GM18867 (cell line): ENCODE measurements at regions not wholly inside any gene's neighbourhood (a gene's known extent, or its start where the extent isn't known, plus 50 kb on each side); places are given as distances from the start of the nearest gene placed in this dataset.
"Not testable (repeated sequence)": the region's sequence is repeated elsewhere in the genome, so short reads cannot be mapped to it uniquely, and the experiment has no call there.

Experiments
- ATAC-seq: cut with Tn5 transposase; IDR thresholded peaks from one replicate; pipeline ENCODE4 v1.9.1; 2021; ENCODE audit warnings: mild to moderate bottlenecking, moderate library complexity; ENCODE audit not compliant: unreplicated experiment

DNA sequence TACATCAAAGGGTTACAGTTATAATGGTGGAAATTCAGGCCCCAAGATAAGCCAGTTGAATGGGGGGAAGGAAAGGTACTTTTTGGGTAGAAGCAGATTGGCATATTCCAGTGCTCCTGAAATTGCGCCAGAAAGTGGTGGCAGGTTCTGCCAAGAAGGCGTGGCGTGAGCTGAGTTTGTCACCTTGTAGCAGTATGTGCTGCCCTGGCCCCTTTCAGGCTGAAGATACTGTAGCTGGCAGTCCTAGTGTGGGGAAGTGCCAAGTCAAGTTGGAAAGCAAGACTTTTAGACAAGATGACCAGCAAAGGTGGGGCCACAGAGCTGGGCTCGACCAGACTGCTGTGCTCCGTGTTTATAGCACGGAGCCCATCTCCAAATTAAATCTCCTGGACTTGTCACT, 133.6 kb upstream of the GLRA1 start:
- no peak for ATAC-seq

DNA sequence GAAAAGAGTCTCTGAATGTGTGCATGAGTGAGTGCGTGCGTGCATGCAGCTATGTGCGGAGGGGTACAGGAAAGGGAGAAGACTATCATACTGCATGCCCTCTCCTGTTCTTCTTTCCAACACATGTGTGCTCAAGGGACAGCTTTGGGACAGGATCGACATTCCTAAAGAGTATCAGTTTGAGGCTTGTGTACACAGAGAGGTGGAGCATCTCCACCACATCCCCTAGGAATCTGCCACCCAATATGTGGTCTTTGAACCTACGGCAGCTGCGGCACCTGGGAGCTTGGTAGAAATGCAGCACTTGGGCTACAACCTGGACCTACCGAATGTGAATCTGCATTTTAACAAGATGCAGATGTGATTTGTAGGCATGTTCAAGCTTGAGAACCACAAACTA, 132.3 kb upstream of the GLRA1 start:
- ATAC-seq = no peak

DNA sequence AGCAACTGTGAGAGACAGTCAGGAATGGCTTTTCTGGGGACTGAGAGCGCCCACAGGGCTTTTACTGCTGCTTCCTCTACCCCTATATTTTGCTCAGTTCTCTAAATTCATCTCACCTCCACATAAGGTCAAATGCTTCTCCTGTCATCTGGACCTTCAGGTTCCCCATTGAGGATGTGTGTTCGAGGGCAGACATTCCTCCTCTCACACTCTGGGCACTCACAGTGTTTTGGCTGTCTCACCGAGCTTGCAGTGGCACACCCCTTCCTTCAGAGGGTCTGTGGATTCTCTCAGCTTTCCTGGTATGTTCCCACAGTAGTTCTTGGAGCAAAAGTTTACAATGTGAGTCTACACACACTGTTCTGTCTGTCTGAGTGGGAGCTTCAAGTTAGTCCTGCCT, 127.8 kb upstream of the GLRA1 start:
- no peak for ATAC-seq

DNA sequence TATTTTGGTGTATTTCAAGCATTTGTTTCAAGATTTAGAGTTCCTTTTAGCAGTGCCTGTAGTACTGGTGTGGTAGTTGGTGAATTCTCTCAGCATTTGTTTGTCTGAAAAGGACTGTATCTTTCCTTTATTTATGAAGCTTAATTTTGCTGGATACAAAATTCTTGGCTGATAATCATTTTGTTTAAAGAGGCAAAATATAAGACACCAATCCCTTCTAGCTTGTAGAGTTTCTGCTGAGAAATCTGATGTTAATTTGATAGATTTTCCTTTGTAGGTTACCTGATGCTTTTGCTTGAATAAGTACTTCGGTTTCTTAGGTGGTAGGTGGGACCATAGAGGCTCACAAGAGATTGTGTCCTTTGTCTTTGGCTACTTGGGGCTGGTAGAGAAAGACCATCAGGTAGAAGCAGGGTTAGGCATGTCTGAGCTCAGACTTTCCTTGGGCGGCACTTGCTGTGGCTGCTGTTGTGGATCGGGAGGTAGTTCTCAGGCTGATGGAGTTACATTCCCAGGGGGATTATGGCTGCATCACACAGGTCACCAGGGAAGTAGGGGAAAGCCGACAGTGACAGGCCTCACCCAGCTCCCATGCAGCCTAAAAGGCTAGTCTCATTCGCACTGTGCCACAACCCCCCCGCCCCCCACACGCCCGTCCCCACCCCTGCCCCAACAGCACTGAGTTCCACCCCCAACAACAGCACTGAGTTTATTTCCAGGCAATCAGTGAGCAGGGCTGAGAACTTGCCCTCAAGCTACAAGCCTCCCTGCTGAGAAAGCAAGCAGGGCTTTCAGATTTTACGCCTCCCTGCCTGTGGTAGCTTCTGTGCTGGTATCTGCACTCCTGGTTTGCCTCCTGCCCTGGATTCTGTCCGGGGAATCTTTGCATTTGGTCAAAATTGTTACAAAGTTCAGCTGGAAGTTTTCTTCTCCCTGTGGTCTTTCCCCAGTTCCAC, 127.1 kb upstream of the GLRA1 start:
- no peak for ATAC-seq

DNA sequence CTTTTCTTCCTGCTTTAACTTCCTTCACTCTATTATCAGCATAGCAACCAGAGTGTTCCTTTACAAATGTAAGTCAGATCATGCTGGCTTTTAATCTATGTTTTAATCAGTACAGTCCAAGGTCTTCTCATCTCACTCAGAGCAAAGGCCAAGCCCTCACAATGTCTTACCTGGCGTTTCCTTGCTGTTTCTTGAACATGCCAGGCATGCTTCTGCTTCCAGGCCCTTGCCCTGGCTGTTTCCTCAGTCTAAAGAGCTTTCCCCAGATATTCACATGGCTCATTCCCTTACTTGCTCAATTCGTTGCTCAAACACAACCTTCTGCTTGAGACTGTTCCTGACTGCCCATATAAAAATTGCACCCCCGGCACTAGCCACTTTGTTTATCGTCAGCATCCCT, 121.7 kb upstream of the GLRA1 start:
- no peak for ATAC-seq

DNA sequence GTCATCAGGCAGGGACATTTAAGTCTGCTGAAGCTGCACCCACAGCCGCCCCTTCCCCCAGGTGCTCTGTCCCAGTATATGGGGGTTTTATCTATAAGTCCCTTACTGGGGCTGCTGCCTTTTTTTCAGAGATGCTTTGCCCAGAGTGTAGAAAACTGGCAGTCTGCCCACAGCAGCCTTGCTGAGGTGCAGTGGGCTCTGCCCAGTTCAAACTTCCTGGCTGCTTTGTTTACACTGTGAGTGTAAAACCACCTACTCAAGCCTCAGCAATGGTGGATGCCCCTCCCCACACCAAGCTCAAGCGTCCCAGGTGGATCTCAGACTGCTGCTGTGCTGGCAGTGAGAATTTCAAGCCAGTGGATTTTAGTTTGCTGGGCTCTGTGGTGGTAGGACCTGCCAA, 114.2 kb upstream of the GLRA1 start:
- not testable (repeated sequence) for ATAC-seq

DNA sequence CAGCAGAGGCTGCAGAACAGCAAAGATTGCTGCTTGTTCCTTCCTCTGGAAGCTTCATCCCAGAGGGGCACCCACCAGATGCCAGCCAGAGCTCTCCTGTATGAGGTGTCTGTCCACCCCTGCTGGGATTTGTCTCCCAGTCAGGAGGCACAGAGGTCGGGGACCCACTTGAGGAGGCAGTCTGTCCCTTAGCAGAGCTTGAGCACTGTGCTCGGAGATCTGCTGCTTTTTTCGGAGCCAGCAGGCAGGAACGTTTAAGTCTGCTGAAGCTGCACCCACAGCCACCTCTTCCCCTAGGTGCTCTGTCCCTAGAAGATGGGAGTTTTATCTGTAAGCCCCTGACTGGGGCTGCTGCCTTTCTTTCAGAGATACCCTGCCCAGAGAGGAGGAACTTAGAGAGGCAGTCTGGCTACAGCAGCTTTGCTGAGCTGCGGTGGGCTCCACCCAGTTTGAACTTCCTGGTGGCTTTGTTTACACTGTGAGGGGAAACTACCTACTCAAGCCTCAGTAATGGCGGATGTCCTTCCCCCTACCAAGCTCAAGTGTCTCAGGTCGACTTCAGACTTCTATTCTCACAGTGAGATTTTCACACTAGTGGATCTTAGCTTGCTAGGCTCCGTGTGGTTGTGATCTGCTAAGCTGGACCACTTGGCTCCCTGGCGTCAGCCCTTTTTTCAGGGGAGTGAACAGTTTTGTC, 101.8 kb upstream of the GLRA1 start:
- ATAC-seq = peak; percentile 47

DNA sequence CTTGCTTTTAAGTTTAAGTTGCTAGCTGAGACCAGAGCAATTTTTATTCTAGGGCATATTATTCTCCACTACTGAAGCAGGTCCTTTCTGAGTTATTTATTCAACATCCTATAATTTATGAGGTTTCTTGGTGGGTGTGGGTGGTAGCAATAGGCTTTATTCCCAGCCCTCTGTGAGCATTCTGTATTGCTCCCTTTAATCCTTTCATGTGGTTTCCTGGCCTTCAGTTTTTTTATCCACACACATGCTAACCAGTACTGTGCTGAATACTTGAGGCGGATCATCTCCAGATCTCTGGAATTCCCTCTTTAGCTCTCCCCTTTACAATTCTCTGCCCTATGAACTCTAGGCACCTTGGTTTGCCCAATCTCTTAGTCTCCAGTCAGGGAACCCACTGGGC, 91.8 kb upstream of the GLRA1 start:
- ATAC-seq = no peak

DNA sequence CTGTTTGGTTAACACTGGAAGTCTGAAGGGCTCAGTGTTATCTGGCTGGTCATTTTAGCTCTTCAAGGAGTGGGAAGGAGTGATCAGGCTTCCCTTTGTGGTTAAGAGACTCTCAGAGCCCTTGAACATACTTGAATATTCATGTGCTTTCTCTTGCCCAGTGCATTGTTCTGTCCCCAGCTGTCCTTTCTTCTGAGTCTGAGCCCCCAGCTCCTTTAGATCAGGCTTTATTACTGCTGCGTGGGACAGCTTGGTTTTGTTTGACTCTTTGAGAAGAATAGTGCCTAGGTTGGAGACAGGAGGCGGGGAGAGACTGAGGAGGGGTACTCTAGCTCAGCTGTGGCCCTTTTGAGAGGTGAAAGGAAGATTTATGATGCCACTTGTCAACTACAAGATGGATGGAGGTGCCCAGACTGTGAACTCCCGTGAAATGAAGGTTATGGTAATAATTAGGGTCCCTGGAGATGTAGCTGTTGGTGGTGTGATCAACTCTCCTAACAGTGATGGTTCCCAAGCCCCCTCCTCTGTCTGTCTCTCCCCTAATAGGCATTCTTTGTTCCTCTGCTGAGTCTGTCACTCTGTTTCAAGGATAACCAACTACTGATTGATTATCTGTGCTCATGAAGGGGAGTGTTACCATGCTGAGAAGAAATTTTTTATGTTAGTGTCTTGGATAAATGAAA, 83.1 kb upstream of the GLRA1 start:
- ATAC-seq = no peak

DNA sequence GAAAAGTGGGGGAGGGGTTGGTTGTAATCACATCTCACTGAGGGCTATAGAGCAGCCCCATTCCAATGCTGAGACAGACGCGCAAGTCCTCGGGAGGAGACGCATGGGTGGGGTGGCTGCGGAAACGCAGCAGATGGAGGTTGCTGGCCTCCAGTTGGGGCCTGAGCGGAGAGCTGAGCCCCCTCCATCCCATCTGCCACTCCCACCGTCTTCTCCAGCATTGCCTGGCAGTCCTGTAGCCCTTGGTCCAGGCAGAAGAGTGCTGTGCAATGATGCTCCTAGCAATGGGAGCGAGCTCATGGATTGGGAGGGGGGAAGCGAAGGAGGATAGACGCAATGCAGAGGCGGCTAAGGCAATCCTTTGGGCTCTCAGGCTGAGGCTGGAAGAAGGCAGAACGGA, 79.4 kb upstream of the GLRA1 start:
- ATAC-seq = no peak
